ENCODE measurements at regions not wholly inside any gene's neighbourhood (a gene's known extent, or its start where the extent isn't known, plus 50 kb on each side); places are given as distances from the start of the nearest gene placed in this dataset.

GRCh38 chr5:62083247-62083646 lies 222.8 kb upstream of the KIF2A start (continued):
- TF ChIP-seq CHD7 (IDR thresholded peaks at IDR 0.05; ENCODE audit: insufficient replicate concordance, low read length) (no peak), NRF1 (IDR thresholded peaks at IDR 0.05; ENCODE audit: low read depth, low read length) (no peak), TAF1 (IDR thresholded peaks at IDR 0.05; ENCODE audit: low read depth, low read length) (no peak), USF2 (IDR thresholded peaks at IDR 0.05; ENCODE audit: low read length) (no peak), MAFK (IDR thresholded peaks at IDR 0.05; ENCODE audit: low read depth, low read length) (no peak), SRF (IDR thresholded peaks at IDR 0.05; ENCODE audit: low read depth, low read length) (no peak), CTBP2 (IDR thresholded peaks at IDR 0.05; ENCODE audit: borderline replicate concordance, insufficient read depth, insufficient read length, low read length) (no peak), SP1 (IDR thresholded peaks at IDR 0.05; ENCODE audit: low read depth, low read length) (no peak), RAD21 (IDR thresholded peaks at IDR 0.05 in 1 of 2, conservative IDR thresholded peaks at IDR 0.05 in 1 of 2; ENCODE audit: low read depth in 2 of 2, low read length in 2 of 2) (no peak), CBX8 (IDR thresholded peaks at IDR 0.05; ENCODE audit: borderline replicate concordance, low read depth, low read length) (no peak)
